ENCODE measurements at regions not wholly inside any gene's neighbourhood (a gene's known extent, or its start where the extent isn't known, plus 50 kb on each side); places are given as distances from the start of the nearest gene placed in this dataset.

GRCh38 chr9:73596321-73596720 is 444.7 kb downstream of the ANXA1 start:
- TF ChIP-seq EZH2phosphoT487 (conservative IDR thresholded peaks at IDR 0.05; ENCODE audit: low read length) (no peak), CTCF (IDR thresholded peaks at IDR 0.05; ENCODE audit: insufficient read depth, low read length, poor library complexity, severe bottlenecking) (no peak)

Measured in SU-DHL-6 (cell line).